GM18861 (cell line): ENCODE measurements at regions not wholly inside any gene's neighbourhood (a gene's known extent, or its start where the extent isn't known, plus 50 kb on each side); places are given as distances from the start of the nearest gene placed in this dataset.

Experiments used
- ATAC-seq: cut with Tn5 transposase; IDR thresholded peaks from one replicate; pipeline ENCODE4 v1.9.1; 2021; ENCODE audit not compliant: unreplicated experiment

DNA sequence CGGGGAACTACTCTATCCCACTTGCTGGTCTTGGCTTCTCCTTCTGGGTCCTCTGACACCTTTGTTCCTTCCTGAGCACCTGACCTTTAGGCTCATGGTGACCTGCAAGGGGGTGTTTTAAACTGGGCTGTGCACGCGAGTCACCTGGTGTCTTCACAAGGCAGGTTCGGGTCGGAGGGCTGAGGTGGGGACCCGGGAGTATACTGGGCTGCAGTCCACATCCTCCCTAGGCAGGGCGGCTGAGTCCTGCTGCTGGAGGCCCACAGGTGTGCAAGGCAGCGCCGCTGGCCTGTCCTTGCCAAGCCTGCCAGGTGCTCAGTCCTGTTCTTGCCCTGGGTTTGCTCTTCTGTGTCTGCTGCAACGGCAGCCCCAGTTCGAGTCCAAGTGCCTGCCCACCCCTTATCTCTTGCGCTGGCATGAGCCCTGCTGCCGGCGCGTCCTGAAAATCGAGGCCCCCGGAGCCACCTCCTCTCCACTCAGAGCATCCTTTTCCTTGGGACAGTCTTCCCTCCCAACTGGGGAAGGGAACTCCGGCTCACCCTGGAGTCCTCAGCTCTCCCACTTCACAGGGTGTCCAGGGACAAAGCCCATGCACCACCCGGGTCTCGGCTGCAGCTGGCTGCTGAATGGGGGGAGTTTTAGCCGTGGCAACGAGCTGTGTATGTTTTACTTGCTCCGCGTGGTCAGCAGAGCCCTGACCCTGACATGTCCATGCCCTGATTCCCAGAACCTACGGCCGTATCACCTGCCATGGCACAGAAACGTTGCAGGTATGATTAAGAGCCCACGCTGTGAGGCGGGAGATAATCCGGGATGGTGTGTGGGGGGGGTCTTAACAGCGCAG, 193.5 kb downstream of the TEX29 start:
- no peak for ATAC-seq

GRCh38 chr13:111514610-111515306, 194.3 kb downstream of the TEX29 start:
- no peak for ATAC-seq

GRCh38 chr13:111515307-111515617, 194.8 kb downstream of the TEX29 start:
- no peak for ATAC-seq

DNA sequence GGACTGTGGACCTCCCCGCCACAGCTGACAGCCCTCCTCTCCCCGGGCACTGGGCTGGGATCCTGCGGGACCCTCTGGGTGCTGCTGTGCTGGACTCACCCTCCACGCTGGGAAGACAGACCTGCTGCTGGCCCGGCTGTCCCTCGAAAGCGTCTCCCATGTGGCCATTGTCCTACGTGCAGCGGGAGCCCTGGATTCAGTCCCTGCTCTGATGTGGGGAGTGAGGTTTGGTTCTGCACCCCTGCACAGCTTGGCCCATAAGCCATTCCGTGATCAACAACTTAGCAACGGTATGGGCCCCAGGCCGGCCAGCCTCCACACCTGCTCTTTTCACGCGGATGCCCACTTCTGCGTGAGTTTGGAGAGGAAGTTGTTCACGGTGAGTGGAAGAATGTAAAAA, 195.2 kb downstream of the TEX29 start:
- no peak for ATAC-seq

DNA sequence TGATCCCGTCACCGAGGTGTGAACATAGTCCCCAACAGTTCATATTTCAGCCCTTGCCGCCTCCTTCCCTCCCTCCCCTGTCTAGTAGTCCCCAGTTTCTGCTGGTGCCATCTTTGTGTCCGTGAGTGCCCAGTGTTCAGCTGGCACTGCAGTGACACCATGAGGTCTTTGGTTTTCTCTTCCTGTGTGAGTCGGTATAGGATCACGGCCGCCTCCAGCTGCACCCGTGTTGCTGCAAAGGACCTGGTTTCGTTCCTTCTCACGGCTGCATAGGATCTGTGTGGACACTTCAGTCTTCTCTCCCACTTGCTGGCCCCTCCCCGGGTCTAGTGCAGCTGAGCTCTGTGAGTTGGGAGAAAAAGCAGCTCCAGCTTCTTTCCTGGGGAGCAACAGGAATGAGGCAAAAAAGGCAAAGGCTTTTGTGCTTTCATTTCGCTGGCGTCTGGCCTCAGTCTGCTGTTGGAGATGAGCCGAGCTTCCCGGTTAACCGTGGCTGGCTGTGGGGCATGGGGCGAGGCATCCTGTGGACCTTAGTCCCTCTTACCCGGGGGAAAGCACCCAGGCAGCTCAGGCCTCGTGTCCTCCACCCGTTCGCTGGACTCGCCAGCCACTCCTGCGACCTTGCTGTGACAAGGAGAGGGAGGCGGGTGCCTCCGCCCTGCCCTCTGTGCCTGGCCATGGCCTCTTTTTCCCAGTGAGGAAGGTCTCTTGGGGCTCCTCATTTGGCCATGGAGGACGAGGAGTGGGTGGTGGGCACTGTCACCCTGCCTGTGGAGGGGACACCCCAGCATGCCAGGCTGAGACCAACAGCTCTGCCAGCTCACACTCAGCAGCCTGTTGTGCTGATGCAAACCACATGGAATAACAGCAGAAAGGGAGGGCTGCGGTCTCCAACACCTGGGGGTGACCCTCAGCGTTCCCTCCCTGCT, 196.5 kb downstream of the TEX29 start:
- no peak for ATAC-seq

- ATAC-seq = no peak
Observed at GRCh38 chr13:111517641-111518010, 197.2 kb downstream of the TEX29 start.

GRCh38 chr13:111518161-111518792, 197.8 kb downstream of the TEX29 start:
- no peak for ATAC-seq

DNA sequence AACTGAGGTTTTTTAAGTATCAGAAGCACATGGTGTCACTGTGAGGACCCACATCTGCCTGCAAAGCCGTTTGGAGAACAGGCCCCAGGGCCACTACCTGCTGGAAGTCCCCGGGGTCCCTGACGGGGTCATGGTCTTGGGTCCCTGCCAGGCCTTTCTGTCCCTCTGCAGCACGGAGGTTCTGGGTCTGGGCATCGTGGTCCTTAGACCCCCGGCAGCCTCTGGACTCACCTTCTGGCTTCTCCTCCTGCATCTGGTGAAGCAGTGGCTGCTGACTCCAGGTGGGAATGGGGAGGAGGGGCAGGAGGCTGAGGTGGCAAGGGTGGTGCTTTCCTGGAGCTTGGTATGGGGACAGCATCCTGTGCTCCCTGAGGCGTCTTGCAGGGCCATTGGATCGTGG, 198.6 kb downstream of the TEX29 start:
- no peak for ATAC-seq

DNA sequence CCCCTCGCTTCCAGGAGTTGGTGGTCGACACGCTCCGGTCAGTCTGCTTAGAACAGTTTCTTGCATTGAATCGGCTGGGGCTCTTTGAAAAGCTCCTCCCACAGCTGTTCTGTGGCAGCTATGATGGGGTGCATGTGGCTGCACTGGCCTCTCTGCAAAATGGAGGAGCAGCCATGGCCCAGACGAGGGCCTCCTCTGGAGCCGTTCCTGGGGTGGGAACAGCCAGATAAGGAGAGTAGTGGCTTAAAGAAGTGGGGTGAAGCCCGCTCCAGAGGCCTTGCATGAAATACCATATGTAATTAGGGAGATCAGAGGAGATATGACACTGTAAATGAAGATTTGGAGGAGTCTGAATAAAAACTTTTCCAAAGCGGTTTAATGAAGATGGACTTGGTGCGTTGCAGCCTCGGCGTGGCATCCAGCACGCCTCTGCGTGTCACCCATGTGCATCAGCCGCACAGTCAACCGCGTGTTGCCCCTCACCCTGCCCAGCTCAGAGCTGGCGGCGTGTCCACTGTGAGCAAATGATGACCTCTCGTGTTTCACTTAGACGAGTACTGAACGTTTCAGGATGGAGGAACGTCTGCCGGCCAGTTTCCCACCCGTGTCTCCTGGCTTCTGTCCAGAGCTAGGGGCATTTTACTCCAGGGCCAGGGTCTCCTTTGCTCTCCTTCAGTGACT, 199.2 kb downstream of the TEX29 start:
- no peak for ATAC-seq

GRCh38 chr13:111521030-111521429, 200.6 kb downstream of the TEX29 start:
- no peak for ATAC-seq

DNA sequence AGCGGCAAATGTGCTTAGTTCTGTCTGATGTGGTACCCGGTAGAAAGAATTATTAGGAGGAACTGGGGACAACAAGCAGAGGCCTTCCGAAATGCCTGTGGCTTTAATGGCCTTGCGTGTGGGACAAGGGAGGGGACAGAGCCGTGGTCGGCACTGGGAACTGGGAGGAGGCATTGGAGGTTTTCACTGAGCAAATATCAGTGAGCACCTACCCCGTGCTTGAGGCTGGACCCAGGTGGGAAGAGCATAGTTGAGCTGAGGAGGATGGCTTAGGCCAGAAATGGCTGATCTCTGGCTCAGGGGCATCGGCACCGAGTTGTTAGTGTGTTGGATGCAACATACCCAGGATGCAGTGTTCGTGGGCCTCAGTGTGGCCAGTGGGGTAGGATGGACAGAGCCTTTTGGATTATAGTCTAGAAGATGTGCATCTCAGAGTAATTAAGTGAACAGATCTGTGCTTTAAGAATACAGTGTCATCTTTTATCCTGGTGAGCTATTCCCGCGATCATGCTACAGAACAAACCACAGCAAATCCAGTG, 201.3 kb downstream of the TEX29 start:
- no peak for ATAC-seq

DNA sequence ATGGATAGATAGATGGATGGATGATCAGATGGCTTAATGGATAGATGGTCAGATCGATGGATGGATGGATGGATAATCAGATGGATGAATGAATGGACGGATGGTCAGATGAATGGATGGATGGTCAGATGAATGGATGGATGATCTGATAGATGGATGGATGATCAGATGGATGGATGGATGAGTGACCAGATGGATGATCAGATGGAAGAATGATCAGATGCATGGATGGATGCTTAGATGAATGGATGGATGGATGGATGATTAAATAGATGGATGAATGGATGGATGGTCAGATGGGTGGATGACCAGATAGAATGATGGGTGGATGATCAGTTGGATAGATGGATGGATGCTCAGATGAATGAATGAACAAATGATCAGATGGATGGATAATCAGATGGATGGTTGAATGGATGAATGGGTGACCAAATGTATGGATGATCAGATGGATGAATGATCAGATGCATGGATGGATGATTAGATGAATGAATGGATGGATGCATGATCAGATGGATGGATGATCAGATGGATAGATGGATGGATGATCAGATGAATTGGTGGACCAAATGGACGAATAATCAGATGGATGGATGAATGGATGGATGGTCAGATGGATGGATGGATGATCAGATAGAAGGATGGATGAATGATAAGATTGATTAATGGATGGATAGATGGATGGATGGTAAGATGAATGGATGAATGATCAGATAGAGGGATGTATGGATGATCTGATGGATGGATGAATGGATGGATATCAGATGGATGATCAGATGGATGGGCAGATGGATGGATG, 205.1 kb downstream of the TEX29 start:
- ATAC-seq = no peak

GRCh38 chr13:111526922-111527321, 206.5 kb downstream of the TEX29 start:
- ATAC-seq = no peak

DNA sequence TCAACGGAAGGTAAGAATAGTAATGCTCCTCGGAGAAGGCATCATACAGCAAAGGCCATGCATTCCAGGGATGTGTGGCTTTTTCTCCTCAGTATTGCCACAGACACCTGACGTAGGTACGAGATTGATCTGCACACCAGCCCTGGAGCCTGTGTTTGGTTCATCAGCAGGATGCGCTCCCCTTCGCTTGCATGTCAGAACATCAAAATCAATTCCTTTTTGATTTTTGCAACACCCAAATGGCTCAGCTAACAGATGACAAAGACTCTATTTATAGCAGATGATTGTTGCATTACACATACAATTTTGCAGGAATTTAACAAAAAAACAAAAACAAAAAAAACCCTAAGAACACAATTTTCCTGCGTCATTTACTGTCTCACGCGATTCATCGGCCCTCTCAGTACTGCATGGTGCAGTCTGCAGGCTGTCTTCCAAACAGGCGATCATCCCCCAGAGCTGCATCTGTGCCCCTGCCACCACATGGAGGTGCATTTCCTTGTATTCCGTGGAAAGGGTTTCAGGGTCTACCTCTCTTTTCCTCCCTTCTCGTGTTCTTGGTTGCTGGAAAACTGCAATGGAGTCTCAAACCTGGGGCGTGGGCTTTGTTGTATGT, 207.3 kb downstream of the TEX29 start:
- ATAC-seq = no peak

- no peak for ATAC-seq
Observed at GRCh38 chr13:111528513-111528912, 208.1 kb downstream of the TEX29 start.

DNA sequence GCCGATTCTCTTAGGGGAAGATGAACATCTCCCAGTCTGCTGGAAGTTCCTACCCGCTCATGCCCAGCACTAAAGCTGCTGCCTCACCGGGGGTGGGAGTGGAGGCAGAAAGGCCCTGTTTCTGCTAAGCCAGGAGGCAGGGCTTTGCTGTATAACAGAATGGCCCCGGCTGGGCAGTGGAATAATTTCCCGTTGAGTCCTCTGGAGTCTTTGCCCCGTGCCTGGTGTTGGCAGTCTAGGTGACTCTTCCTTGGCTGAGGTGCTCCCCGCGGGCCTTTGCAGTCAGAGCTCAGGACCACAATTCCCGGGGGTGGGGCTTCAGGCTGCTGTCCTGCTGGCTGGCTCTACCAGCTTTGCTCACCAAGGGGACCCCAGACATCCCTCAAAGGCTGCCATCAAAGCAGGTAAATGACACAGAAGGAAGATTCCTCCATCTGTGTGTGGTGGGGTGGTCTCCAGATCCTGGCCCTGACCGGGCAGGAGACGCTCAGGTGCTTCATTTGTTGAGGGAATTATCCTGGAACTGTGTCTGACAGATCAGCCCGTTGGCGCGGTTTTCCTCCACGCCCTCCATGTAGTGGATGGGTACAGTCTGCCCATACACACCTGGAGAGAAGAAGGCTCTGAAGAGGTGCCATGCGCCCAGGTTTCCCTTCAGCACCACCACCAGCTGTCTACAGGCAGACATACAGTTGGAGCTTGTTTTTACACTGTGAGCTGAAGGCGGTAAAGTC, 209.9 kb downstream of the TEX29 start:
- no peak for ATAC-seq

- no peak for ATAC-seq
Observed at GRCh38 chr13:111531505-111531904, 211.1 kb downstream of the TEX29 start.

- no peak for ATAC-seq
Observed at GRCh38 chr13:111532111-111532510, 211.7 kb downstream of the TEX29 start.
